ENCODE measurements at regions not wholly inside any gene's neighbourhood (a gene's known extent, or its start where the extent isn't known, plus 50 kb on each side); places are given as distances from the start of the nearest gene placed in this dataset.

DNA sequence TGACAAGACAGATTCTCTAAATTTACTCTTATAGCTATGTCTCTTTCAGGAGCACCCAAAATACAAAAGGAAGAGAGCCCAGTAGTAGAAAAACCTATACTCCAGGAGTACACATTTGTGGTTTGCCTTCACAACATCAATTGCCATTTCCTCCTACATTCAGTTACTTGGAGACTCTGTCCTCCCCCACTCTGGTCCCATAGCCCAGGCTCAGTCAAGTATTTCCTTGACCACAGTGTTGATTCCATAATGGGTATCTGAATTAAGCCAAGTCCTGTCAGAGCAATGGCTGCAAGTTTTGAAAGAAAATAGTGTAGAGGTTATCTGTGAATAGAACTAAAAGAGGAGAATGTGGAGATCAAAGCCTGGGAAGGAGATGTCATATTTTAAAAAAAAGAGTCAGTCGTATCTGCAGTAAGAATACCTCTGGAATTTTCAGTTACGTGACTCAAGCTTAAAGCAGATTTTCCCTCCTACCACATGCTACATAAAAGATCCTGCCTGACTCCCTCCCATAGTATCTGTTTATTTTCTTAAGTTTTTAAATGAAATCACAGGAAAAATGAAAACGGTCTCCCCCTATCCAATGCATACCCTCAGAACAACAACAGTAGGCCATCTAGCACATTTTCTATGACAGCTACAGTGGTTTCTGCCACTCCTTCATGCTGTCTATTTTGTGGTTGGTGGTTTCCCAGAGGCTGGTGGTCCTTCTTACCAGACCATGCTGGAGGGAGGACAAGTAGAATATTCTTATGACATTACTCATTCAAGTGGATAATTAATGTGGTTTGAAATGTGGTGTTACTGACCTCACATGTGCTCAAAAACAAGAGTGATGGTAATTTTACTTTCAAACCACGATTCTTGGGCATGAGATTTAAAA is 249.7 kb upstream of the TMEM161B start:
- no peaks in the 10 kb centered on the region for H3K36me3 ChIP-seq (ENCODE audit: insufficient read depth, low read length)
- H3K27ac ChIP-seq (ENCODE audit: low read length), result no peak overlapping the region
- no peak overlapping the region for H3K4me3 ChIP-seq (ENCODE audit: low read length)
- H3K9me2 ChIP-seq (ENCODE audit: insufficient read depth, low read length), result no peaks in the 10 kb centered on the region
- no peak overlapping the region for H3K4me2 ChIP-seq (ENCODE audit: low read length)
- H3K9ac ChIP-seq (ENCODE audit: low read length), result no peak overlapping the region
- no peaks in the 10 kb centered on the region for H3K9me3 ChIP-seq (ENCODE audit: low read length)
- H3K79me2 ChIP-seq (replicated peaks; ENCODE audit: insufficient read depth, low read length), result no peaks in the 10 kb centered on the region
- TF ChIP-seq TAF1 (IDR thresholded peaks at IDR 0.05; ENCODE audit: low read depth) (no peak), CTCF (IDR thresholded peaks at IDR 0.05; ENCODE audit: poor library complexity, severe bottlenecking) (no peak)
- no peaks in the 10 kb centered on the region for H3F3A ChIP-seq (ENCODE audit: insufficient read depth, low read length, poor library complexity, severe bottlenecking)
- H2AFZ ChIP-seq (ENCODE audit: low read depth, low read length), result no peak overlapping the region
- no peaks in the 10 kb centered on the region for H3K27me3 ChIP-seq (ENCODE audit: insufficient read depth, low read depth, low read length)
- H4K20me1 ChIP-seq (ENCODE audit: insufficient read depth), result no peaks in the 10 kb centered on the region

DNA sequence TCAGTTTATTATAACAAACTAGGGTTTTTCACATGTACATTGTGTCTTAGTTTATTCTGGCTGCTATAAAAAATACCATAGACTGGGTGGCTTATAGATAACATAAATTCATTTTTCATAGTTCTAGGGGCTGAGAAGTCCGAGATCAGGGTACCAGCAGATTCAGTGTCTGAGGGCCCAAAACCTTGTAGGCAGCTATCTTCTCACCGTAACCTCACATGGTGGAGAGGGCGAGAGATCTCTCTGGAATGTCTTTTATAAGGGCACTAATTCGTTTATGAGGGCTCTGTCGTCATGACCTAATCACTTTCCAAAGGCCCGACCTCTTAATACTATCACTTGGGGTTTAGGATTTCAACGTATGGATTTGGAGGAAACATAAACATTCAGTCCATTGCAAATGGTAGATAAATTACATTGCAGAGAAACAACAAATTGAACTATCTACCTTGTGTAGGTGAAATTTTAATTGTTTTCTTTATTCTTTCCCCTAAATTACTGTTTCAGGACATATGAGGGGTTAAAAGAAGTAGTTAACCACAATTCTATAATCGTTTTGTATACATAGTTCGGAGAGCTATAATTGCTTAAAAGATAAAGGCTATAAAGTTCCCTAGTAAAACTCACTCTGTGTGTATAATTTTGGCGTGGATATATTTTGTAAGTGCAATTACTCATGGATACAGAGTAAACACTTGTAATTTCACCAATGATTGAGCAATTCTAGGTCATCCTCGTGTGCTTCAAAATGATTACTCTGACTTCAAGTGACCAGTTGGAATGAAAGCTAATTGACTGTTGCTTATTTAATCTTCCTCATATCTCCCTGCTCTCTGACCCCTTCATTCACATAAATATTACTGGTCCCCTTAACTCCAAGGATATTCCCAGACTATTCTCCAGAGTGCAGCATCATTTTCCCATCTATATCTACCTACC is 247.5 kb upstream of the TMEM161B start:
- Histone ChIP-seq H3K4me2 (ENCODE audit: low read length) (no peak overlapping the region), H3K27ac (ENCODE audit: low read length) (no peak overlapping the region), H3F3A (ENCODE audit: insufficient read depth, low read length, poor library complexity, severe bottlenecking) (no peaks in the 10 kb centered on the region), H4K20me1 (ENCODE audit: insufficient read depth) (no peaks in the 10 kb centered on the region), H3K9ac (ENCODE audit: low read length) (no peak overlapping the region), H3K36me3 (ENCODE audit: insufficient read depth, low read length) (no peaks in the 10 kb centered on the region), H2AFZ (ENCODE audit: low read depth, low read length) (no peak overlapping the region), H3K9me2 (ENCODE audit: insufficient read depth, low read length) (no peaks in the 10 kb centered on the region), H3K4me3 (ENCODE audit: low read length) (no peak overlapping the region), H3K27me3 (ENCODE audit: insufficient read depth, low read depth, low read length) (no peaks in the 10 kb centered on the region), H3K9me3 (ENCODE audit: low read length) (no peaks in the 10 kb centered on the region), H3K79me2 (replicated peaks; ENCODE audit: insufficient read depth, low read length) (no peaks in the 10 kb centered on the region)
- no peak for TF ChIP-seq SMC3 (conservative IDR thresholded peaks at IDR 0.05; ENCODE audit: poor library complexity)
- no peak for TF ChIP-seq POLR2AphosphoS5 (IDR thresholded peaks at IDR 0.05)
- no peak for TF ChIP-seq TAF1 (IDR thresholded peaks at IDR 0.05; ENCODE audit: low read depth)
- TF ChIP-seq EZH2 (IDR thresholded peaks at IDR 0.05; ENCODE audit: borderline replicate concordance, insufficient read depth, low read length, poor library complexity, severe bottlenecking), result no peak
- TF ChIP-seq MXI1 (conservative IDR thresholded peaks at IDR 0.05; ENCODE audit: poor library complexity, severe bottlenecking), result no peak
- no peak for TF ChIP-seq EP300 (conservative IDR thresholded peaks at IDR 0.05; ENCODE audit: poor library complexity, severe bottlenecking)
- TF ChIP-seq CTCF (IDR thresholded peaks at IDR 0.05; ENCODE audit: poor library complexity, severe bottlenecking), result no peak
- TF ChIP-seq, protein P1, sequence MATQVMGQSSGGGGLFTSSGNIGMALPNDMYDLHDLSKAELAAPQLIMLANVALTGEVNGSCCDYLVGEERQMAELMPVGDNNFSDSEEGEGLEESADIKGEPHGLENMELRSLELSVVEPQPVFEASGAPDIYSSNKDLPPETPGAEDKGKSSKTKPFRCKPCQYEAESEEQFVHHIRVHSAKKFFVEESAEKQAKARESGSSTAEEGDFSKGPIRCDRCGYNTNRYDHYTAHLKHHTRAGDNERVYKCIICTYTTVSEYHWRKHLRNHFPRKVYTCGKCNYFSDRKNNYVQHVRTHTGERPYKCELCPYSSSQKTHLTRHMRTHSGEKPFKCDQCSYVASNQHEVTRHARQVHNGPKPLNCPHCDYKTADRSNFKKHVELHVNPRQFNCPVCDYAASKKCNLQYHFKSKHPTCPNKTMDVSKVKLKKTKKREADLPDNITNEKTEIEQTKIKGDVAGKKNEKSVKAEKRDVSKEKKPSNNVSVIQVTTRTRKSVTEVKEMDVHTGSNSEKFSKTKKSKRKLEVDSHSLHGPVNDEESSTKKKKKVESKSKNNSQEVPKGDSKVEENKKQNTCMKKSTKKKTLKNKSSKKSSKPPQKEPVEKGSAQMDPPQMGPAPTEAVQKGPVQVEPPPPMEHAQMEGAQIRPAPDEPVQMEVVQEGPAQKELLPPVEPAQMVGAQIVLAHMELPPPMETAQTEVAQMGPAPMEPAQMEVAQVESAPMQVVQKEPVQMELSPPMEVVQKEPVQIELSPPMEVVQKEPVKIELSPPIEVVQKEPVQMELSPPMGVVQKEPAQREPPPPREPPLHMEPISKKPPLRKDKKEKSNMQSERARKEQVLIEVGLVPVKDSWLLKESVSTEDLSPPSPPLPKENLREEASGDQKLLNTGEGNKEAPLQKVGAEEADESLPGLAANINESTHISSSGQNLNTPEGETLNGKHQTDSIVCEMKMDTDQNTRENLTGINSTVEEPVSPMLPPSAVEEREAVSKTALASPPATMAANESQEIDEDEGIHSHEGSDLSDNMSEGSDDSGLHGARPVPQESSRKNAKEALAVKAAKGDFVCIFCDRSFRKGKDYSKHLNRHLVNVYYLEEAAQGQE (IDR thresholded peaks at IDR 0.05; ENCODE audit: borderline replicate concordance), result no peak
- no peak for TF ChIP-seq RAD21 (conservative IDR thresholded peaks at IDR 0.05)

Data from neural cell (in vitro differentiated cells).